H1 (cell line): ENCODE measurements at regions not wholly inside any gene's neighbourhood (a gene's known extent, or its start where the extent isn't known, plus 50 kb on each side); places are given as distances from the start of the nearest gene placed in this dataset.

Experiments used
- CTCF ChIA-PET: fragments of 300-600 bp; sonication (Branson Sonifier 250); formaldehyde crosslinking; loops from one replicate; lab custom pipeline; 2021; ENCODE audit not compliant: partially characterized antibody; lab: Charles Lee
- POLR2A ChIA-PET: fragments of 300-600 bp; sonication (Branson Sonifier 250); formaldehyde crosslinking; loops from one replicate; lab custom pipeline; 2021; ENCODE audit warnings: inconsistent platforms; ENCODE audit not compliant: partially characterized antibody; lab: Charles Lee
- DNase-seq, 2 experiments: peaks; one replicate each; pipeline versions ENCODE4 v3.0.0 to v3.0.0-alpha.2; 2010 to 2022; ENCODE audit warnings: low spot score in 2 of 2, low read depth in 1 of 2, mixed read lengths in 1 of 2
- FAIRE-seq: peaks from 2 replicates; lab custom pipeline; 2011; peaks lifted over from hg19 to GRCh38; lab: Jason Lieb, UNC
- H2AFZ ChIP-seq: 2 replicates; pipeline ENCODE4 v1.8.1; 2012; ENCODE audit warnings: low read length, inconsistent platforms
- H2AK5ac ChIP-seq: 2 replicates; pipeline ENCODE4 v1.6.1; 2013; ENCODE audit warnings: low read depth, low read length
- H2BK120ac ChIP-seq: replicated peaks from 2 replicates; pipeline ENCODE3; 2013; ENCODE audit warnings: low read depth, low read length, inconsistent platforms
- H2BK12ac ChIP-seq: 2 replicates; pipeline ENCODE4 v1.6.1; 2013; ENCODE audit warnings: low read depth, low read length
- H2BK15ac ChIP-seq: 2 replicates; pipeline ENCODE4 v1.6.1; 2013; ENCODE audit warnings: low read length
- H2BK20ac ChIP-seq: 2 replicates; pipeline ENCODE4 v1.6.1; 2013; ENCODE audit warnings: low read length
- H2BK5ac ChIP-seq: 2 replicates; pipeline ENCODE4 v1.6.1; 2013; ENCODE audit warnings: low read depth, low read length
- H3K14ac ChIP-seq: 2 replicates; pipeline ENCODE4 v1.6.1; 2013; ENCODE audit warnings: inconsistent platforms; ENCODE audit not compliant: insufficient read length
- H3K18ac ChIP-seq: 2 replicates; pipeline ENCODE4 v1.6.1; 2013; ENCODE audit warnings: low read length; ENCODE audit errors: extremely low read depth
- H3K23ac ChIP-seq: 2 replicates; pipeline ENCODE4 v1.6.1; 2013; ENCODE audit warnings: inconsistent platforms; ENCODE audit not compliant: insufficient read length
- H3K23me2 ChIP-seq: 2 replicates; pipeline ENCODE4 v1.6.1; 2013; ENCODE audit warnings: low read depth, low read length
- H3K27ac ChIP-seq: 2 replicates; pipeline ENCODE4 v1.6.1; 2011; ENCODE audit warnings: low read depth, low read length, inconsistent platforms
- H3K27me3 ChIP-seq, 4 experiments: replicated peaks in 1 of 4; 1 replicate in 1 of 4; 2 replicates in 3 of 4; pipeline versions ENCODE4 v1.6.1 to v1.8.1; 2011 to 2013; ENCODE audit warnings: low read length in 3 of 4, mild to moderate bottlenecking in 3 of 4, inconsistent platforms in 2 of 4, mixed read lengths in 2 of 4, moderate library complexity in 1 of 4; ENCODE audit not compliant: control insufficient read depth in 3 of 4, insufficient read depth in 3 of 4; ENCODE audit errors: extremely low read depth in 1 of 4
- H3K36me3 ChIP-seq, 4 experiments: 2 replicates each; pipeline versions ENCODE4 v1.6.1 to v1.8.1; 2011 to 2013; ENCODE audit warnings: mild to moderate bottlenecking in 4 of 4, low read length in 3 of 4, moderate library complexity in 2 of 4, control low read depth in 1 of 4, inconsistent platforms in 1 of 4; ENCODE audit not compliant: insufficient read depth in 4 of 4, control insufficient read depth in 2 of 4
- H3K4ac ChIP-seq: replicated peaks from 2 replicates; pipeline ENCODE3; 2013; ENCODE audit warnings: low read length, low read depth, mixed read lengths, inconsistent platforms; ENCODE audit not compliant: insufficient read length
- H3K4me1 ChIP-seq, 4 experiments: replicated peaks in 1 of 4; 1 replicate in 1 of 4; 2 replicates in 3 of 4; pipeline versions ENCODE4 v1.6.1 to v1.8.1; 2011 to 2013; ENCODE audit warnings: low read length in 3 of 4, inconsistent platforms in 2 of 4, mixed read lengths in 1 of 4; ENCODE audit not compliant: insufficient read depth in 4 of 4, control insufficient read depth in 3 of 4
- H3K4me2 ChIP-seq, 2 experiments: 2 replicates each; pipeline versions ENCODE4 v1.6.1 to v1.8.1; 2011 to 2013; ENCODE audit warnings: low read depth in 2 of 2, low read length in 2 of 2, control low read depth in 1 of 2, inconsistent platforms in 1 of 2, mild to moderate bottlenecking in 1 of 2; ENCODE audit not compliant: insufficient read depth in 1 of 2
- H3K4me3 ChIP-seq, 4 experiments: fragments of 200-600, 300-600 bp in 1 of 4; sonication (generic), shearing (Covaris generic), sonication (Bioruptor Twin) in 1 of 4; 2 replicates each; pipeline versions ENCODE4 v1.5.1 to v1.8.1; 2011 to 2016; ENCODE audit warnings: low read length in 4 of 4, low read depth in 3 of 4, control low read depth in 2 of 4, inconsistent platforms in 2 of 4, mild to moderate bottlenecking in 2 of 4, mixed read lengths in 1 of 4, moderate library complexity in 1 of 4; ENCODE audit not compliant: insufficient read depth in 2 of 4; ENCODE audit errors: extremely low read depth in 1 of 4
- H3K56ac ChIP-seq: replicated peaks from 2 replicates; pipeline ENCODE3; 2013; ENCODE audit warnings: low read depth, mild to moderate bottlenecking, mixed read lengths, low read length, inconsistent platforms; ENCODE audit not compliant: insufficient read length
- H3K79me1 ChIP-seq: 2 replicates; pipeline ENCODE4 v1.6.1; 2013; ENCODE audit warnings: low read depth, low read length, control low read depth
- H3K79me2 ChIP-seq, 2 experiments: 2 replicates each; pipeline versions ENCODE4 v1.6.1 to v1.8.1; 2012 to 2013; ENCODE audit warnings: low read length in 2 of 2, mild to moderate bottlenecking in 2 of 2, inconsistent platforms in 1 of 2; ENCODE audit not compliant: insufficient read depth in 2 of 2, control insufficient read depth in 1 of 2
- H3K9ac ChIP-seq, 4 experiments: replicated peaks in 1 of 4; 1 replicate in 1 of 4; 2 replicates in 3 of 4; pipeline versions ENCODE4 v1.6.1 to v1.8.1; 2011 to 2013; ENCODE audit warnings: low read depth in 3 of 4, low read length in 3 of 4, control low read depth in 2 of 4, mild to moderate bottlenecking in 2 of 4, moderate library complexity in 2 of 4, inconsistent platforms in 1 of 4; ENCODE audit errors: extremely low read depth in 1 of 4
- H3K9me3 ChIP-seq, 2 experiments: 2 replicates each; pipeline versions ENCODE4 v1.6.1 to v1.8.1; 2012 to 2013; ENCODE audit warnings: mild to moderate bottlenecking in 2 of 2, moderate library complexity in 2 of 2, control low read depth in 1 of 2, inconsistent platforms in 1 of 2, low read depth in 1 of 2, low read length in 1 of 2, mixed read lengths in 1 of 2; ENCODE audit not compliant: insufficient read depth in 2 of 2
- H4K20me1 ChIP-seq, 2 experiments: replicated peaks in 1 of 2; 2 replicates each; pipeline versions ENCODE3 to v1.8.1; 2011 to 2013; ENCODE audit warnings: inconsistent platforms in 2 of 2, low read length in 2 of 2, mild to moderate bottlenecking in 1 of 2; ENCODE audit not compliant: insufficient read depth in 2 of 2, control insufficient read depth in 1 of 2
- H4K5ac ChIP-seq: 2 replicates; pipeline ENCODE4 v1.6.1; 2013; ENCODE audit warnings: low read length, low read depth, mixed read lengths, inconsistent platforms; ENCODE audit not compliant: insufficient read length
- H4K8ac ChIP-seq: 2 replicates; pipeline ENCODE4 v1.8.0; 2013; ENCODE audit warnings: mild to moderate bottlenecking, moderate library complexity, low read length, inconsistent platforms; ENCODE audit not compliant: insufficient read depth; ENCODE audit errors: extremely low read depth
- H4K91ac ChIP-seq: replicated peaks from 2 replicates; pipeline ENCODE3; 2013; ENCODE audit warnings: low read length, mixed read lengths, inconsistent platforms; ENCODE audit not compliant: insufficient read length
- ATF3 ChIP-seq: IDR thresholded peaks from 2 replicates; pipeline ENCODE4 v1.6.1; 2011; ENCODE audit warnings: low read depth, mild to moderate bottlenecking, low read length; ENCODE audit not compliant: insufficient read depth
- CBX8 ChIP-seq: fragments of 300-800, 300-1000 bp; sonication (generic); IDR thresholded peaks from 2 replicates; pipeline ENCODE4 v1.7.1; 2016; ENCODE audit warnings: low read depth, low read length, borderline replicate concordance
- CTCF ChIP-seq, 3 experiments: IDR thresholded peaks; 1 replicate in 2 of 3; 2 replicates in 1 of 3; pipeline versions ENCODE4 v1.5.1 to v1.6.1; 2011; ENCODE audit warnings: low read length in 3 of 3, mild to moderate bottlenecking in 3 of 3, inconsistent platforms in 2 of 3, low read depth in 1 of 3, moderate library complexity in 1 of 3; ENCODE audit not compliant: insufficient read depth in 1 of 3; ENCODE audit errors: control extremely low read depth in 1 of 3
- KDM5A ChIP-seq: fragments of 200-600 bp; IDR thresholded peaks from 2 replicates; pipeline ENCODE4 v1.7.1; 2012; ENCODE audit warnings: mild to moderate bottlenecking, low read length, inconsistent platforms, mixed read lengths
- RAD21 ChIP-seq, 2 experiments: IDR thresholded peaks in 1 of 2; conservative IDR thresholded peaks in 1 of 2; 2 replicates each; pipeline ENCODE4 v1.6.1; 2011; ENCODE audit warnings: low read depth in 2 of 2, low read length in 2 of 2, improper control_type of control experiment in 1 of 2, inconsistent platforms in 1 of 2, mild to moderate bottlenecking in 1 of 2, moderate library complexity in 1 of 2
- SIN3A ChIP-seq, 2 experiments: IDR thresholded peaks in 1 of 2; conservative IDR thresholded peaks in 1 of 2; 2 replicates each; pipeline ENCODE4 v1.6.1; 2011 to 2012; ENCODE audit warnings: low read length in 2 of 2, improper control_type of control experiment in 1 of 2, low read depth in 1 of 2, mild to moderate bottlenecking in 1 of 2
- WGBS, 2 experiments: shearing (Covaris generic) in 1 of 2; methylation state at CpG; one replicate each; pipeline versions ENCODE4 v1.1.6 to v1.1.7; 2013 to 2015; ENCODE audit warnings: low lambda C conversion rate in 2 of 2, mixed read lengths in 2 of 2, inconsistent platforms in 1 of 2, low coverage in 1 of 2, missing lambda C conversion rate in 1 of 2; ENCODE audit not compliant: insufficient replicate concordance in 2 of 2, insufficient coverage in 1 of 2, insufficient read length in 1 of 2; ENCODE audit errors: extremely low coverage in 1 of 2, missing lambda C conversion rate in 1 of 2; 5-methylcytosine and 5-hydroxymethylcytosine counted together

- Histone ChIP-seq H3K56ac (no peak overlapping the region), H2BK120ac (no peak overlapping the region), H3K9me3 (peaks cover 5 to 10% of the 10 kb centered on the region in 2 experiments; a peak in 2 of 4 replicates), H3K4me3 (no peak overlapping the region), H3K79me1 (no peaks in the 10 kb centered on the region), H3K23me2 (no peaks in the 10 kb centered on the region), H2AK5ac (no peak overlapping the region), H2AFZ (0 out of 2 replicates have a peak overlapping the region, but pooled peaks have one; percentile 35), H3K23ac (no peak overlapping the region), H3K4me1 (no peaks in the 10 kb centered on the region; a peak in 1 of 7 replicates), H3K79me2 (no peaks in the 10 kb centered on the region), H3K36me3 (no peaks in the 10 kb centered on the region), H3K27me3 (no peaks in the 10 kb centered on the region), H2BK15ac (0 out of 2 replicates have a peak overlapping the region, but pooled peaks have one; percentile 41), H3K4ac (no peak overlapping the region), H3K9ac (no peak overlapping the region), H3K27ac (no peak overlapping the region), H3K14ac (no peak overlapping the region), H4K91ac (no peak overlapping the region), H4K8ac (no peak overlapping the region), H2BK5ac (no peak overlapping the region), H4K20me1 (no peaks in the 10 kb centered on the region), H3K18ac (peak overlapping the region; percentile 24; the same call in 1 of the 2 replicates), H2BK20ac (no peak overlapping the region; the same call in 1 of the 2 replicates), H3K4me2 (no peak overlapping the region), H4K5ac (no peak overlapping the region), H2BK12ac (no peak overlapping the region)
- peak; percentile 41 to 51 for TF ChIP-seq RAD21 (IDR thresholded peaks at IDR 0.05 in 1 of 2, conservative IDR thresholded peaks at IDR 0.05 in 1 of 2; ENCODE audit: low read depth in 2 of 2, low read length in 2 of 2)
- no peak for TF ChIP-seq KDM5A
- TF ChIP-seq CTCF (IDR thresholded peaks at IDR 0.05; ENCODE audit: control extremely low read depth in 1 of 3, insufficient read depth in 1 of 3, low read depth in 1 of 3, low read length in 3 of 3), result peak in 1 of 3 experiments; percentile 14; a peak in 1 of 4 replicates
- TF ChIP-seq CBX8, result no peak
- no peak for TF ChIP-seq ATF3
- TF ChIP-seq SIN3A (conservative IDR thresholded peaks at IDR 0.05 in 1 of 2, IDR thresholded peaks at IDR 0.05 in 1 of 2; ENCODE audit: low read depth in 1 of 2, low read length in 2 of 2), result no peak
- ChIA-PET POLR2A (interaction anchor here (1.1 kb wide), 1 partner anchor 9 kb away, joined by 3 read pairs; no protein-coding TSS in a partner anchor), CTCF (no interaction called here)
- no peak for DNase-seq
- WGBS, 2 experiments, result 78% methylated on average over 10 of the region's 10 CpGs; no CpG with 5 or more reads in 1 of the 2 experiments
- FAIRE-seq, result no peak
These were observed 240.0 kb downstream of the SMARCA2 start for GRCh38 chr9:2255128-2255527.
